ENCODE measurements at regions not wholly inside any gene's neighbourhood (a gene's known extent, or its start where the extent isn't known, plus 50 kb on each side); places are given as distances from the start of the nearest gene placed in this dataset.

- no peak overlapping the region for H2AK5ac ChIP-seq (ENCODE audit: low read length)
- no peaks in the 10 kb centered on the region for H3K9me3 ChIP-seq (ENCODE audit: insufficient read depth, low read depth, low read length)
- H3K18ac ChIP-seq (ENCODE audit: low read length), result no peak overlapping the region
- H3K4ac ChIP-seq (ENCODE audit: low read depth, low read length), result no peak overlapping the region
- H2BK5ac ChIP-seq (ENCODE audit: low read depth, low read length, poor library complexity), result no peak overlapping the region
- no peak overlapping the region for H4K8ac ChIP-seq (ENCODE audit: low read depth, low read length)
- no peak for DNase-seq
- H2BK12ac ChIP-seq (ENCODE audit: low read length), result no peak overlapping the region
- no peak overlapping the region for H3K23ac ChIP-seq (ENCODE audit: low read length)
- H4K12ac ChIP-seq (ENCODE audit: low read depth, low read length), result no peak overlapping the region
- no peak overlapping the region for H3K4me3 ChIP-seq (ENCODE audit: low read depth, low read length)
- H3K79me2 ChIP-seq (ENCODE audit: control insufficient read depth, insufficient read depth, low read length, poor library complexity), result no peaks in the 10 kb centered on the region
- H4K91ac ChIP-seq (ENCODE audit: low read depth, low read length), result no peak overlapping the region
- no peaks in the 10 kb centered on the region for H3K4me1 ChIP-seq (ENCODE audit: control insufficient read depth in 1 of 2, insufficient read depth in 2 of 2, low read length in 2 of 2)
- no peaks in the 10 kb centered on the region for H3K27me3 ChIP-seq (ENCODE audit: insufficient read depth, low read length)
- H2AFZ ChIP-seq (ENCODE audit: insufficient read depth, low read length, poor library complexity), result no peak overlapping the region
- WGBS (ENCODE audit: extremely low coverage, insufficient coverage, insufficient read length), result no CpG with 5 or more reads among the region's 3 CpGs
- H3K4me2 ChIP-seq (ENCODE audit: low read length), result no peak overlapping the region
- no peaks in the 10 kb centered on the region for H3K79me1 ChIP-seq (ENCODE audit: low read length)
- H3K27ac ChIP-seq (ENCODE audit: low read depth, low read length), result no peak overlapping the region
- no peak overlapping the region for H3K9ac ChIP-seq (ENCODE audit: low read length)
- H3K36me3 ChIP-seq (ENCODE audit: control insufficient read depth in 1 of 2, insufficient read depth in 2 of 2, low read length in 2 of 2), result no peaks in the 10 kb centered on the region
- no peak overlapping the region for H3K14ac ChIP-seq (ENCODE audit: low read length)
- H2BK120ac ChIP-seq (ENCODE audit: insufficient read depth, low read length, poor library complexity), result no peak overlapping the region
Measured at GRCh38 chr4:19823781-19824180, 427.9 kb upstream of the SLIT2 start.

- Histone ChIP-seq H3K4me2 (ENCODE audit: low read length) (no peak overlapping the region), H3K36me3 (ENCODE audit: control insufficient read depth in 1 of 2, insufficient read depth in 2 of 2, low read length in 2 of 2) (no peaks in the 10 kb centered on the region), H3K18ac (ENCODE audit: low read length) (no peak overlapping the region), H2BK120ac (ENCODE audit: insufficient read depth, low read length, poor library complexity) (no peak overlapping the region), H2BK12ac (ENCODE audit: low read length) (no peak overlapping the region), H3K79me2 (ENCODE audit: control insufficient read depth, insufficient read depth, low read length, poor library complexity) (no peaks in the 10 kb centered on the region), H3K9me3 (ENCODE audit: insufficient read depth, low read depth, low read length) (no peaks in the 10 kb centered on the region), H2BK5ac (ENCODE audit: low read depth, low read length, poor library complexity) (no peak overlapping the region), H3K27me3 (ENCODE audit: insufficient read depth, low read length) (no peaks in the 10 kb centered on the region), H3K79me1 (ENCODE audit: low read length) (no peaks in the 10 kb centered on the region), H3K23ac (ENCODE audit: low read length) (no peak overlapping the region), H3K14ac (ENCODE audit: low read length) (no peak overlapping the region), H4K91ac (ENCODE audit: low read depth, low read length) (no peak overlapping the region), H3K4ac (ENCODE audit: low read depth, low read length) (no peak overlapping the region), H3K27ac (ENCODE audit: low read depth, low read length) (no peak overlapping the region), H2AK5ac (ENCODE audit: low read length) (no peak overlapping the region), H2AFZ (ENCODE audit: insufficient read depth, low read length, poor library complexity) (no peak overlapping the region), H3K4me1 (ENCODE audit: control insufficient read depth in 1 of 2, insufficient read depth in 2 of 2, low read length in 2 of 2) (no peaks in the 10 kb centered on the region), H3K9ac (ENCODE audit: low read length) (no peak overlapping the region), H3K4me3 (ENCODE audit: low read depth, low read length) (no peak overlapping the region), H4K8ac (ENCODE audit: low read depth, low read length) (no peak overlapping the region), H4K12ac (ENCODE audit: low read depth, low read length) (no peak overlapping the region)
- no CpG with 5 or more reads among the region's 1 CpG for WGBS (ENCODE audit: extremely low coverage, insufficient coverage, insufficient read length)
- no peak for DNase-seq
Measured at GRCh38 chr4:19819737-19820136, 432.0 kb upstream of the SLIT2 start.

- Histone ChIP-seq H3K27me3 (ENCODE audit: insufficient read depth, low read length) (no peaks in the 10 kb centered on the region), H3K27ac (ENCODE audit: low read depth, low read length) (no peak overlapping the region), H4K91ac (ENCODE audit: low read depth, low read length) (no peak overlapping the region), H2BK12ac (ENCODE audit: low read length) (no peak overlapping the region), H3K4me3 (ENCODE audit: low read depth, low read length) (no peak overlapping the region), H3K4me1 (ENCODE audit: control insufficient read depth in 1 of 2, insufficient read depth in 2 of 2, low read length in 2 of 2) (no peaks in the 10 kb centered on the region), H2BK5ac (ENCODE audit: low read depth, low read length, poor library complexity) (no peak overlapping the region), H3K14ac (ENCODE audit: low read length) (no peak overlapping the region), H3K79me1 (ENCODE audit: low read length) (no peaks in the 10 kb centered on the region), H3K4ac (ENCODE audit: low read depth, low read length) (no peak overlapping the region), H2BK120ac (ENCODE audit: insufficient read depth, low read length, poor library complexity) (no peak overlapping the region), H3K4me2 (ENCODE audit: low read length) (no peak overlapping the region), H3K18ac (ENCODE audit: low read length) (no peak overlapping the region), H2AFZ (ENCODE audit: insufficient read depth, low read length, poor library complexity) (no peak overlapping the region), H4K12ac (ENCODE audit: low read depth, low read length) (no peak overlapping the region), H2AK5ac (ENCODE audit: low read length) (no peak overlapping the region), H4K8ac (ENCODE audit: low read depth, low read length) (no peak overlapping the region), H3K23ac (ENCODE audit: low read length) (no peak overlapping the region), H3K9me3 (ENCODE audit: insufficient read depth, low read depth, low read length) (no peaks in the 10 kb centered on the region), H3K79me2 (ENCODE audit: control insufficient read depth, insufficient read depth, low read length, poor library complexity) (no peaks in the 10 kb centered on the region), H3K36me3 (ENCODE audit: control insufficient read depth in 1 of 2, insufficient read depth in 2 of 2, low read length in 2 of 2) (no peaks in the 10 kb centered on the region), H3K9ac (ENCODE audit: low read length) (no peak overlapping the region)
- DNase-seq, result peak in 1 of 2 donors; percentile 47
- WGBS (ENCODE audit: extremely low coverage, insufficient coverage, insufficient read length), result no CpG with 5 or more reads among the region's 1 CpG
Measured at GRCh38 chr4:19809989-19810388, 441.7 kb upstream of the SLIT2 start.

GRCh38 chr4:19807505-19807904 lies 444.2 kb upstream of the SLIT2 start:
- Histone ChIP-seq H4K91ac (ENCODE audit: low read depth, low read length) (no peak overlapping the region), H2BK5ac (ENCODE audit: low read depth, low read length, poor library complexity) (no peak overlapping the region), H2AFZ (ENCODE audit: insufficient read depth, low read length, poor library complexity) (no peak overlapping the region), H3K14ac (ENCODE audit: low read length) (no peak overlapping the region), H3K23ac (ENCODE audit: low read length) (no peak overlapping the region), H3K27ac (ENCODE audit: low read depth, low read length) (no peak overlapping the region), H4K8ac (ENCODE audit: low read depth, low read length) (no peak overlapping the region), H3K9me3 (ENCODE audit: insufficient read depth, low read depth, low read length) (no peaks in the 10 kb centered on the region), H2AK5ac (ENCODE audit: low read length) (no peak overlapping the region), H3K79me2 (ENCODE audit: control insufficient read depth, insufficient read depth, low read length, poor library complexity) (no peaks in the 10 kb centered on the region), H3K9ac (ENCODE audit: low read length) (no peak overlapping the region), H3K27me3 (ENCODE audit: insufficient read depth, low read length) (no peaks in the 10 kb centered on the region), H3K18ac (ENCODE audit: low read length) (no peak overlapping the region), H3K36me3 (ENCODE audit: control insufficient read depth in 1 of 2, insufficient read depth in 2 of 2, low read length in 2 of 2) (no peaks in the 10 kb centered on the region), H3K4ac (ENCODE audit: low read depth, low read length) (no peak overlapping the region), H2BK120ac (ENCODE audit: insufficient read depth, low read length, poor library complexity) (no peak overlapping the region), H2BK12ac (ENCODE audit: low read length) (no peak overlapping the region), H3K4me2 (ENCODE audit: low read length) (no peak overlapping the region), H4K12ac (ENCODE audit: low read depth, low read length) (no peak overlapping the region), H3K4me3 (ENCODE audit: low read depth, low read length) (no peak overlapping the region), H3K4me1 (ENCODE audit: control insufficient read depth in 1 of 2, insufficient read depth in 2 of 2, low read length in 2 of 2) (no peaks in the 10 kb centered on the region), H3K79me1 (ENCODE audit: low read length) (no peaks in the 10 kb centered on the region)
- no CpG with 5 or more reads among the region's 2 CpGs for WGBS (ENCODE audit: extremely low coverage, insufficient coverage, insufficient read length)
- DNase-seq, result peak in 1 of 2 donors; percentile 53
